Tibial nerve (tissue), 4 donors: ENCODE measurements at regions not wholly inside any gene's neighbourhood (a gene's known extent, or its start where the extent isn't known, plus 50 kb on each side); places are given as distances from the start of the nearest gene placed in this dataset.

Source experiments
- DNase-seq, 2 donors: peaks; one replicate each; pipeline ENCODE4 v3.0.0-alpha.2; 2019; ENCODE audit warnings: low spot score in 2 of 2
- H3K27ac ChIP-seq, 4 donors: fragments of 200-600 bp; sonication (generic) in 3 of 4; one replicate each; pipeline ENCODE4 v1.5.1; 2017 to 2019; ENCODE audit warnings: mild to moderate bottlenecking in 1 of 4
- H3K27me3 ChIP-seq, 2 donors: fragments of 200-600 bp; sonication (generic) in 1 of 2; one replicate each; pipeline versions ENCODE4 v1.5.1 to v1.6.0; 2017 to 2019
- H3K36me3 ChIP-seq, 3 donors: fragments of 200-600 bp; sonication (generic); one replicate each; pipeline ENCODE4 v1.5.1; 2018 to 2019
- H3K4me1 ChIP-seq, 4 donors: fragments of 200-600 bp; sonication (generic) in 3 of 4; one replicate each; pipeline ENCODE4 v1.5.1; 2017 to 2019
- H3K4me3 ChIP-seq, 4 donors: fragments of 200-600 bp; sonication (generic) in 3 of 4; one replicate each; pipeline ENCODE4 v1.5.1; 2017 to 2019; ENCODE audit warnings: mild to moderate bottlenecking in 1 of 4, moderate library complexity in 1 of 4
- H3K9me3 ChIP-seq, 4 donors: fragments of 200-600 bp; sonication (generic) in 3 of 4; one replicate each; pipeline ENCODE4 v1.5.1; 2017 to 2019
- CTCF ChIP-seq, 5 experiments: fragments of 200-600 bp in 3 of 5; fragments of 450-650 bp in 2 of 5; sonication (generic) in 3 of 5; IDR thresholded peaks; one replicate each; pipeline ENCODE4 v1.5.1; 2016 to 2019; ENCODE audit warnings: antibody characterized with exemption in 5 of 5, mild to moderate bottlenecking in 3 of 5, moderate library complexity in 2 of 5
- EP300 ChIP-seq, 2 donors: sonication (generic); formaldehyde crosslinking; IDR thresholded peaks; one replicate each; pipeline ENCODE4 v1.6.1; 2017; ENCODE audit warnings: antibody characterized with exemption in 2 of 2, mild to moderate bottlenecking in 1 of 2
- POLR2A ChIP-seq, 2 donors: fragments of 450-650 bp; IDR thresholded peaks; one replicate each; pipeline ENCODE4 v1.6.1; 2017; ENCODE audit warnings: antibody characterized with exemption in 2 of 2, mild to moderate bottlenecking in 2 of 2, moderate library complexity in 2 of 2
- WGBS, 2 donors: methylation state at CpG; one replicate each; pipeline ENCODE4 v1.1.5; 2018; 5-methylcytosine and 5-hydroxymethylcytosine counted together

- H3K27me3 ChIP-seq = no peaks in the 10 kb centered on the region
- H3K4me3 ChIP-seq = no peak overlapping the region
- TF ChIP-seq EP300 (IDR thresholded peaks at IDR 0.05) = no peak
- 81 to 84% methylated on average over 2 of the region's 2 CpGs for WGBS, 2 donors
- no peaks in the 10 kb centered on the region for H3K36me3 ChIP-seq
- no peak overlapping the region for H3K27ac ChIP-seq
- no peaks in the 10 kb centered on the region for H3K4me1 ChIP-seq
- DNase-seq = no peak
- H3K9me3 ChIP-seq = peaks cover 0 to 7% (median 0%) of the 10 kb centered on the region in 4 donors
Observed at GRCh38 chr3:95752199-95752598, 1062.2 kb upstream of the EPHA6 start.

GRCh38 chr3:95758707-95759106 is 1055.7 kb upstream of the EPHA6 start:
- H3K36me3 ChIP-seq = no peaks in the 10 kb centered on the region
- no peak for DNase-seq
- TF ChIP-seq POLR2A (IDR thresholded peaks at IDR 0.05) = no peak
- TF ChIP-seq EP300 (IDR thresholded peaks at IDR 0.05) = no peak
- no peak for TF ChIP-seq CTCF (IDR thresholded peaks at IDR 0.05)
- no peak overlapping the region for H3K4me3 ChIP-seq
- no peaks in the 10 kb centered on the region for H3K4me1 ChIP-seq
- no peak overlapping the region for H3K27ac ChIP-seq
- H3K9me3 ChIP-seq = peaks cover 0 to 8% (median 0%) of the 10 kb centered on the region in 4 donors
- no peaks in the 10 kb centered on the region for H3K27me3 ChIP-seq
- WGBS, 2 donors = 71 to 83% methylated on average over 4 of the region's 4 CpGs

GRCh38 chr3:95759614-95760301 is 1054.6 kb upstream of the EPHA6 start:
- Histone ChIP-seq H3K4me1 (no peaks in the 10 kb centered on the region), H3K4me3 (no peak overlapping the region), H3K9me3 (peaks cover 0 to 8% (median 0%) of the 10 kb centered on the region in 4 donors), H3K27me3 (no peaks in the 10 kb centered on the region), H3K36me3 (no peaks in the 10 kb centered on the region), H3K27ac (no peak overlapping the region)
- TF ChIP-seq POLR2A (IDR thresholded peaks at IDR 0.05) = no peak
- WGBS, 2 donors = 82 to 84% methylated on average over 6 of the region's 6 CpGs
- DNase-seq = no peak

- 81% methylated on average over 5 of the region's 5 CpGs for WGBS, 2 donors
Observed at GRCh38 chr3:95775486-95776094, 1038.8 kb upstream of the EPHA6 start.

GRCh38 chr3:95781598-95781997 is 1032.8 kb upstream of the EPHA6 start:
- TF ChIP-seq CTCF (IDR thresholded peaks at IDR 0.05) (no peak), POLR2A (IDR thresholded peaks at IDR 0.05) (no peak), EP300 (IDR thresholded peaks at IDR 0.05) (no peak)
- peaks cover 0 to under 1% (median 0%) of the 10 kb centered on the region in 4 donors for H3K9me3 ChIP-seq
- H3K27me3 ChIP-seq = no peaks in the 10 kb centered on the region
- H3K27ac ChIP-seq = no peak overlapping the region
- no peak overlapping the region for H3K4me3 ChIP-seq
- H3K36me3 ChIP-seq = no peaks in the 10 kb centered on the region
- H3K4me1 ChIP-seq = no peaks in the 10 kb centered on the region
- no peak for DNase-seq

More at GRCh38 chr3:95775486-95776094, 1038.8 kb upstream of the EPHA6 start:
- no peak overlapping the region for H3K27ac ChIP-seq
- H3K27me3 ChIP-seq = no peaks in the 10 kb centered on the region
- H3K4me1 ChIP-seq = no peaks in the 10 kb centered on the region
- no peaks in the 10 kb centered on the region for H3K36me3 ChIP-seq
- no peak for TF ChIP-seq POLR2A (IDR thresholded peaks at IDR 0.05)
- TF ChIP-seq CTCF (IDR thresholded peaks at IDR 0.05) = no peak
- no peak for TF ChIP-seq EP300 (IDR thresholded peaks at IDR 0.05)
- H3K4me3 ChIP-seq = no peak overlapping the region
- DNase-seq = no peak
- H3K9me3 ChIP-seq = peaks cover 0 to 14% (median 0%) of the 10 kb centered on the region in 4 donors

- TF ChIP-seq CTCF (IDR thresholded peaks at IDR 0.05) (no peak), EP300 (IDR thresholded peaks at IDR 0.05) (no peak), POLR2A (IDR thresholded peaks at IDR 0.05) (no peak)
- H3K4me1 ChIP-seq = no peaks in the 10 kb centered on the region
- WGBS, 2 donors = 64 to 68% methylated on average over 1 of the region's 1 CpG
- no peaks in the 10 kb centered on the region for H3K36me3 ChIP-seq
- no peaks in the 10 kb centered on the region for H3K9me3 ChIP-seq
- no peaks in the 10 kb centered on the region for H3K27me3 ChIP-seq
- H3K4me3 ChIP-seq = no peak overlapping the region
- no peak for DNase-seq
- no peak overlapping the region for H3K27ac ChIP-seq
Observed at GRCh38 chr3:95789111-95789510, 1025.3 kb upstream of the EPHA6 start.
